ENCODE measurements at regions not wholly inside any gene's neighbourhood (a gene's known extent, or its start where the extent isn't known, plus 50 kb on each side); places are given as distances from the start of the nearest gene placed in this dataset.
A peak's percentile ranks its signal among the peaks of the same experiment; 100 is the strongest.

GRCh38 chr6:80769106-80769505 lies 662.6 kb downstream of the BCKDHB start:
- TF ChIP-seq CTCF (IDR thresholded peaks at IDR 0.05 in 4 of 5, conservative IDR thresholded peaks at IDR 0.05 in 1 of 5) (no peak), POLR2A (IDR thresholded peaks at IDR 0.05) (no peak)
- in situ Hi-C loops (cut with MboI; ENCODE audit: low sequenced_read_pairs in 4 of 4) (no loop called here), intact Hi-C loops (cut with DNase I; ENCODE audit: low total_unique reads) (no loop called here)
- Histone ChIP-seq H3K27ac (no peak overlapping the region), H3K4me3 (no peak overlapping the region), H3K36me3 (no peaks in the 10 kb centered on the region), H3K27me3 (no peaks in the 10 kb centered on the region), H3K4me1 (no peaks in the 10 kb centered on the region), H3K9me3 (no peaks in the 10 kb centered on the region)
- ATAC-seq (peak; percentile 72 to 75), DNase-seq (peak in 1 of 2 donors; percentile 10)

GRCh38 chr6:80767808-80768207 lies 661.3 kb downstream of the BCKDHB start:
- H3K4me1 ChIP-seq = no peaks in the 10 kb centered on the region
- H3K9me3 ChIP-seq = no peaks in the 10 kb centered on the region
- no peak overlapping the region for H3K27ac ChIP-seq
- ATAC-seq (peak; percentile 66 to 68), DNase-seq (peak; percentile 30 to 70)
- no peaks in the 10 kb centered on the region for H3K36me3 ChIP-seq
- H3K27me3 ChIP-seq = no peaks in the 10 kb centered on the region
- intact Hi-C loops (cut with DNase I; ENCODE audit: low total_unique reads) = no loop called here
- H3K4me3 ChIP-seq = no peak overlapping the region
- no peak for TF ChIP-seq CTCF (IDR thresholded peaks at IDR 0.05 in 4 of 5, conservative IDR thresholded peaks at IDR 0.05 in 1 of 5)
- no peak for TF ChIP-seq POLR2A (IDR thresholded peaks at IDR 0.05)
- in situ Hi-C loops (cut with MboI; ENCODE audit: low sequenced_read_pairs in 4 of 4) = no loop called here

- DNase-seq = no peak
- no peak overlapping the region for H3K4me3 ChIP-seq
- intact Hi-C loops (cut with DNase I; ENCODE audit: low total_unique reads) = no loop called here
- no peaks in the 10 kb centered on the region for H3K4me1 ChIP-seq
- TF ChIP-seq POLR2A (IDR thresholded peaks at IDR 0.05) (no peak), CTCF (IDR thresholded peaks at IDR 0.05 in 4 of 5, conservative IDR thresholded peaks at IDR 0.05 in 1 of 5) (no peak)
- no peak for ATAC-seq
- in situ Hi-C loops (cut with MboI; ENCODE audit: low sequenced_read_pairs in 4 of 4) = no loop called here
- no peaks in the 10 kb centered on the region for H3K27me3 ChIP-seq
- H3K36me3 ChIP-seq = no peaks in the 10 kb centered on the region
- H3K9me3 ChIP-seq = no peaks in the 10 kb centered on the region
- H3K27ac ChIP-seq = no peak overlapping the region
Observed at GRCh38 chr6:80744213-80744612, 637.7 kb downstream of the BCKDHB start.

GRCh38 chr6:80742481-80742880 lies 636.0 kb downstream of the BCKDHB start:
- intact Hi-C loops (cut with DNase I; ENCODE audit: low total_unique reads) = no loop called here
- in situ Hi-C loops (cut with MboI; ENCODE audit: low sequenced_read_pairs in 4 of 4) = no loop called here
- Histone ChIP-seq H3K27me3 (no peaks in the 10 kb centered on the region), H3K9me3 (no peaks in the 10 kb centered on the region), H3K4me1 (no peaks in the 10 kb centered on the region), H3K4me3 (no peak overlapping the region), H3K27ac (no peak overlapping the region), H3K36me3 (no peaks in the 10 kb centered on the region)
- ATAC-seq (no peak), DNase-seq (no peak)
- TF ChIP-seq CTCF (IDR thresholded peaks at IDR 0.05 in 4 of 5, conservative IDR thresholded peaks at IDR 0.05 in 1 of 5) (no peak), POLR2A (IDR thresholded peaks at IDR 0.05) (no peak)

GRCh38 chr6:80733641-80734040 lies 627.2 kb downstream of the BCKDHB start:
- Histone ChIP-seq H3K4me1 (no peaks in the 10 kb centered on the region), H3K27ac (no peak overlapping the region), H3K27me3 (no peaks in the 10 kb centered on the region), H3K4me3 (no peak overlapping the region), H3K36me3 (no peaks in the 10 kb centered on the region), H3K9me3 (no peaks in the 10 kb centered on the region)
- no peak for TF ChIP-seq CTCF (IDR thresholded peaks at IDR 0.05 in 4 of 5, conservative IDR thresholded peaks at IDR 0.05 in 1 of 5)
- no peak for TF ChIP-seq POLR2A (IDR thresholded peaks at IDR 0.05)
- in situ Hi-C loops (cut with MboI; ENCODE audit: low sequenced_read_pairs in 4 of 4) (no loop called here), intact Hi-C loops (cut with DNase I; ENCODE audit: low total_unique reads) (no loop called here)
- ATAC-seq (no peak), DNase-seq (no peak)

Measured in gastrocnemius medialis (tissue), 4 donors.